ENCODE measurements at regions not wholly inside any gene's neighbourhood (a gene's known extent, or its start where the extent isn't known, plus 50 kb on each side); places are given as distances from the start of the nearest gene placed in this dataset.

DNA sequence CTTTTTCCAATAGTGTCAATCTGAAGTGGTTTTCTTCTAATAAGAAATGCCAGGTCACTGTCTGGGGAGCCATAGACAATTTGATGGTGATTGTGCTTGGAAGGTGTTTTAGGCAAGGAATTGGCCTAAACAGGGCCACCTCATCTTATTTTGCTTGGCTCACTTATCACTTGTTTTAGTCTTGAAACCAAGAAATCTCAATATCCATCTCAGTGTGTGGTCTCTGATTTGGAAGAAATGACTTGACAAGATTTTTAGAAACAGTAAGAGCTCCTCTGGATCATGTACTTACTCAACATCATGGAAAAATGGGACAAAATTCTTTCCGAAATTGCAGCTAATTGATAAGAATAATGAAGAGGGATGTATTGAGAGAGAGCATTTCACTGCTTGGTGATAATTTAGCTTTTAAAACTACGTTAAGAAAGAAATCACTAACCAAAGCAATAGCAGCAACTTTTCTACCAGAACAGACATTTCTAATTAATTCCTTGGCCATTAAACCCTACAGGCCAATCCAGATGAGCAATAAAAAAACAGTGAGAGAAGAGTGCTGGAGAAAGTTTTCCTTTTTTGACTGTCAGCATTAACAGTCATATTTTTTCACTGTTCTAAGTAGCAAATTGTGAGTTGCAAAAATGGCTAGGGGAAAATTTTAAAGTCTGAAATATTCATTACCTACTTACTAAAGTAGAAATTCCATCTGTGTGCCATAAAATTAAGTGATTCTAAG, 157.3 kb downstream of the AEBP2 start:
- TF ChIP-seq, protein P1, sequence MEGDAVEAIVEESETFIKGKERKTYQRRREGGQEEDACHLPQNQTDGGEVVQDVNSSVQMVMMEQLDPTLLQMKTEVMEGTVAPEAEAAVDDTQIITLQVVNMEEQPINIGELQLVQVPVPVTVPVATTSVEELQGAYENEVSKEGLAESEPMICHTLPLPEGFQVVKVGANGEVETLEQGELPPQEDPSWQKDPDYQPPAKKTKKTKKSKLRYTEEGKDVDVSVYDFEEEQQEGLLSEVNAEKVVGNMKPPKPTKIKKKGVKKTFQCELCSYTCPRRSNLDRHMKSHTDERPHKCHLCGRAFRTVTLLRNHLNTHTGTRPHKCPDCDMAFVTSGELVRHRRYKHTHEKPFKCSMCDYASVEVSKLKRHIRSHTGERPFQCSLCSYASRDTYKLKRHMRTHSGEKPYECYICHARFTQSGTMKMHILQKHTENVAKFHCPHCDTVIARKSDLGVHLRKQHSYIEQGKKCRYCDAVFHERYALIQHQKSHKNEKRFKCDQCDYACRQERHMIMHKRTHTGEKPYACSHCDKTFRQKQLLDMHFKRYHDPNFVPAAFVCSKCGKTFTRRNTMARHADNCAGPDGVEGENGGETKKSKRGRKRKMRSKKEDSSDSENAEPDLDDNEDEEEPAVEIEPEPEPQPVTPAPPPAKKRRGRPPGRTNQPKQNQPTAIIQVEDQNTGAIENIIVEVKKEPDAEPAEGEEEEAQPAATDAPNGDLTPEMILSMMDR (IDR thresholded peaks at IDR 0.05; ENCODE audit: low read length), result no peak
- TF ChIP-seq EZH2phosphoT487 (IDR thresholded peaks at IDR 0.05; ENCODE audit: low read length), result no peak
